ENCODE measurements at regions not wholly inside any gene's neighbourhood (a gene's known extent, or its start where the extent isn't known, plus 50 kb on each side); places are given as distances from the start of the nearest gene placed in this dataset.
"Not testable (repeated sequence)": the region's sequence is repeated elsewhere in the genome, so short reads cannot be mapped to it uniquely, and the experiment has no call there.

DNA sequence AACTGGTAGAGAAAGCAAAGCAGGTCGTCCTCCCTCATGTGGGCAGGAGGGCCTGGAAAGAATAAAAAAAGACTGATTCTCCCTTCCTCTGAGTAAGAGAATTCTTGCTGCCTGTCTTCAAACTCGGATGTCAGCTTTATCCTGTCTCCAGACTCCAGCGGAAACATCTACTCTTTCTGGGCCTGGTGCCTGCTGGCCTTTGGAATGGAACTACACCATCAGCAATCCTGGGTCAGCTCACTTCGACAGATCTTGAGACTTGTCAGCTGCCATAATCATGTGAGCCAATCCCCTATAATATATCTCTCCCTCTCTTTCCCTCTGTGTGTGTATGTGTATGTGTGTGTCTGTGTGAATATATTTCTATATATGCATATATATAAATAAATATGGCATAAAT lies 411.0 kb upstream of the DPP6 start:
- no peak for DNase-seq (ENCODE audit: low spot score)

DNA sequence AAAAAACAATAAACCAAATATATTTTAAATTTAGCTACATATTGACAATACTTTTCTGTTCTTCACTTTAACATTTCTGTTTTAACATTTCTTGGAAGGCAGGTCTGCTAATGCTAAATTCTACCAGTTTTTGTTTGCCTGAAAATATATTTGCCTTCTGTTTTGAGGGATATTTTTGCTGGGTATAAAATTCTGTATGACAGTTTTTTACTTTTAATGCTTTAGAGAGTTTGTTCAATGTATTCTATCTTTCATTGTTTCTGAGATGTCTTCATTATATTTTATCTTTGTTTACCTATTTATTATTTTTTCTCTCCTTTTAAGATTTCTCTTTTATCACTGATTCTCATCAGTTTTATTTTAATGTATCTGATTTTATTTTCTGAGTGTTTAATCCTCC lies 409.2 kb upstream of the DPP6 start:
- no peak for DNase-seq (ENCODE audit: low spot score)

GRCh38 chr7:153657182-153657800 lies 394.9 kb upstream of the DPP6 start:
- no peak for DNase-seq (ENCODE audit: low spot score)

DNA sequence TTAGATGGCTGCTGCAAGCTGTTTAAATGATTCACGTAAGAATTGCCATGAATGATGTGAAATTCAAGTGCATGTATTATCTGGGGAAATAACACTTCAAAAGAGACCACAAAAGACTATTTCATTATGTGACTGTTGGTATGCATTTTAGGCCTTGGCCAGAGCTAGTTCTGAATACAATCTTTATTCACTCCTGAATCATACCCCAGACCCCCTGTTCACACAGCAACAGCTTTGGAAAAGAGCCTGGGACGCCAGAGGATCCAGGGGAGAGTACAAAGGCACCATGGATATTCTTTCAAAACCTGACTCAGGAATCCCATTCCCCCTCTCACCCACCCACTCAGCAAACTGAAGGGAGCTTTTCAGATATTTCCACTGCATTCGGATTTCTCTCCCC lies 377.1 kb upstream of the DPP6 start:
- no peak for DNase-seq (ENCODE audit: low spot score)

GRCh38 chr7:153682628-153683027 lies 369.6 kb upstream of the DPP6 start:
- DNase-seq (ENCODE audit: low spot score): no peak

- no peak for DNase-seq (ENCODE audit: low spot score)
These were observed 356.0 kb upstream of the DPP6 start for GRCh38 chr7:153696242-153696641.

DNA sequence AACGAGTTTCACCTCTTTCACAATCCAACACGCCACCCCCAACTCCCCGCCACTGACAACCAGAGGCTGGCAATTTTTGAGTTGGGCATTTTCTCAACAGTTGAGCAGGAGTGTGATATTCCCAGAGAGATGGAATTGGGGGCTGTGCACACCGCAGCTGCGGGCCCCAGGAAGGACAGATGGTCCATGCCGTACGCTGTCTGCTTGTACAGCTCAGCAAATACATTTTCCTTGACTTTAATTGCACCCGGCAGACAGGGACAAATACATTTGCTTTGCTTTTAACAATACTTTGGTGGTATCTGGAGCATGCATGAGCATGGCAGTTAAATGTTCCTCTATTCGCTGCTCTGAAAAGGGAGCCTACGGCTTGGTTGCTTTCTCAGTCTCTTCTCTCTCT lies 354.2 kb upstream of the DPP6 start:
- no peak for DNase-seq (ENCODE audit: low spot score)

DNA sequence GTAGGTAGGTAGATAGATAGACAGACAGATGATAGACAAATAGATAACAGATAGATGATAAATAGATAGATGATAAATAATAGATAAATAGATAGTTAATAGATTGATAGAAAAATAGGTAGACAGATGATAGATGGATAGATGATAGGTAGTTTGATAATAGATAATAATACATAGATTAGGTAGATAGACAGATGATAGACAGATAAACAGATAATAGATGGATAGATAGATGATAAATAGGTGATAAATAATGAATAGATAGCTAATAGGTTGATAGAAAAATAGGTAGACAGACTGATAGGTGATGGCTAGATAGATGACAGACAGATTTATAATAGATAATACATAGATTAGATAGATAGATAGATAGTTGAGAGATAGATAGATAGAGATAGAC lies 350.5 kb upstream of the DPP6 start:
- DNase-seq (ENCODE audit: low spot score): no peak

DNA sequence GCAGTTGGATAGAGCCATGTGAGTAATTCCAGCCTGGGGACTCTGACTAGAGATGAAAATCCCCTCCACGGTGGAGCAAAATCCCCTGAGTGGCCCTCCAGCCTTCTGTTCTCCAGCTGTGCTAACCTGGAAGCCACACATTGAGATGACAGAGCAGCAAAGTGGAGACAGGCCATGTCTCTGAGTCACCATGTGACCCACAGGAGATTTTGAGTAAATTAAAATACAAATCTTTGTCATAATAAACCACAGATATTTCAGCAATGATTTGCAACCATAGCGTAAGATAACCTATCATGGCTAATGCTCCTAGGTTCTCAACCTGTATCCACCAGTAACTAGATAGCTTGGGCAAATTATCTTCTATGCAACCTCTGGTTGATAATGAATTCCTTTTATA lies 328.3 kb upstream of the DPP6 start:
- DNase-seq (ENCODE audit: low spot score): not testable (repeated sequence)

GRCh38 chr7:153731504-153731903 lies 320.7 kb upstream of the DPP6 start:
- DNase-seq (ENCODE audit: low spot score): not testable (repeated sequence)

DNA sequence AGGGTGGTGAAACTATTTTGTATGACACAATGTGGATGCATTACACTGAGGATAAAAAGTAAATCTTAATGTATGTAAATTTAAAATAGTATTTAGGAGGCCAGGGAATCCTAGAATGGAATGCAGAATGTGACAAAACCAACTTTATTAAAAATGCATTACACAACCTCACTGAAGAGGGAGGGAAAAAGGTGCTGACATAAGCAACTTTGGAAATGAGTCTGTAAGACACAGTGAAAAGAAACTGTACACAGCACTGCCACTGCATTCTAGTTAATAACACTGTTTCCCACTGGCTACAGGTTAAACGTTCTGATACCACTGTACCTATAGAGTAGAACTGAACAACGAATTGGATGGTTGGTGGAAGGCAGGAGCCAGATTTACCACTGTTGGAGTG lies 308.8 kb upstream of the DPP6 start:
- not testable (repeated sequence) for DNase-seq (ENCODE audit: low spot score)

DNA sequence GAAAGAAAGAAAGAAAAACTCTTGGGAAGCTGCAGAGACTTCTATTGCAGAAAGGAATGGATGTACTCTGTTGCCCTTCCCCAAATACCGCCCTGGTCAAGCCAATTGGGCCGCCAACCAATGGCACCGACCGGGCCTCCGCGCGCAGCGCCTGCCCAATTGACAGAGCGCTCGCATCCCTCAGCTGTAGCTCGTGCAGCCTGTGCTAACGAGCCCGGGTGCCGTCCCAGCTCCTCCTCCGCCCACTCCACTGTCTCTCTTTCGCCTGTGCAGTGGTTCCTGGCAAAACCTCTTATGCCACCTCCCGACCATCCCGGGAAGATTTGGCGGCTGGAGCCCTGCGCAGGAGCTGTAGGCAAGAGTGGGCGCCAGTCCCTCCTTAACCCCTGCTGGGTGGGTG lies 304.2 kb upstream of the DPP6 start:
- not testable (repeated sequence) for DNase-seq (ENCODE audit: low spot score)

DNA sequence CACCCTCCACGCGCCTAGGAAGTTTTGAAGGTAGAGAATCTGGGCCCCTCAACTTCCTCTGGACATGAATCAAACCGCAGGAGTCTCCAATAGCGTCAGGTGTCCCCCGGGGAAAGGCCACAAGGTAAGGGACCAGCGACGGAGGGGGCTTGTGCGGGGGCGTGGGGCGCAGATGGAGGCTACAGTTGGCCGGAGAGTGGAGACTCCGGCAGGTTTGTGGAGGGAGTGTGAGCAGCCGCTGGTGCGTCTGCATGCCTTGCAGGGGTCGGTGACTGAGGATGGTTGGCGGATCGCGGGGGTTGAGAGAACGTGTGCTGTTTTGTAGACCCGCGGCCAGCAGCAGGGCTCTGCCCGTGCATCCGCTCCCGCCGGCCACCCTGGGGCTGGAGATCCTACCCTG lies 303.3 kb upstream of the DPP6 start:
- not testable (repeated sequence) for DNase-seq (ENCODE audit: low spot score)

- not testable (repeated sequence) for DNase-seq (ENCODE audit: low spot score)
These were observed 286.3 kb upstream of the DPP6 start for GRCh38 chr7:153765869-153766268.

DNA sequence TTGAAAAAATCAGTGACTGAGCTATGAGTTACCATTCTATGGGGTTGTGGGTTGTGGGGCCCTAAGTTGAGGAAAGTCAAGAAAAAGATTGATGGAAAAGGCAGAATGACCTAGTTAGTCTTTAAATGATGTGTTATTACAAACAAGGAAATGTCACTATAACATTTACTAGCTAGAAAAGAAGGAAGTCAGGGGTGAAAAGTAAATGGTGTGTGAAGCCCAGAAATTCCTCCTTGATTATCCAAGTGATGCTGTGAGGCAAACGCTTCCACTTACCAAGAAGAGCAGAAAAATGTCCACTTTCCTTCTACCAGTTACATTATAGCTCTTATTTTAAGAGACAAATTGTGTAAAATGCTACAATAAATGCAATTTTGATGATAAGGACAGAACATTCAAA lies 285.3 kb upstream of the DPP6 start:
- not testable (repeated sequence) for DNase-seq (ENCODE audit: low spot score)

- DNase-seq (ENCODE audit: low spot score): no peak
These were observed 279.2 kb upstream of the DPP6 start for GRCh38 chr7:153772966-153773365.

DNA sequence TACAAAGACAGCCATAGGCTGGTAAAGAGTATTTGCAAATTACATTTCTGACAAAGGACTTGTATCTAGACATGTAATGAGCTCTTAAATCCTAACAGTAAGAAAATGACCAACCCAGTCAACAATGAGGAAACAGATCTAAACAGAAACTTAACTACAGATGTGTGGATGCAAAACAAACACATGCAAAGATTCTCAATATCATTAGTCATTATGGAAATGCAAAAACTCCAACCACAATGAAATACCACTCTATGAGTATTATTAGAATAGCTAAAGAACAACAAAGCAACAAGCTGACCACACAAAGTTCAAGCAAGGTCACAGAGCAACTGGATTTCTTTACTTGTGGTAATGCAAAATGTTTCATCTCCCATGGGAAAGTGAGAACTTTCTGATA lies 275.3 kb upstream of the DPP6 start:
- not testable (repeated sequence) for DNase-seq (ENCODE audit: low spot score)

GRCh38 chr7:153797363-153797762 lies 254.8 kb upstream of the DPP6 start:
- not testable (repeated sequence) for DNase-seq (ENCODE audit: low spot score)

DNA sequence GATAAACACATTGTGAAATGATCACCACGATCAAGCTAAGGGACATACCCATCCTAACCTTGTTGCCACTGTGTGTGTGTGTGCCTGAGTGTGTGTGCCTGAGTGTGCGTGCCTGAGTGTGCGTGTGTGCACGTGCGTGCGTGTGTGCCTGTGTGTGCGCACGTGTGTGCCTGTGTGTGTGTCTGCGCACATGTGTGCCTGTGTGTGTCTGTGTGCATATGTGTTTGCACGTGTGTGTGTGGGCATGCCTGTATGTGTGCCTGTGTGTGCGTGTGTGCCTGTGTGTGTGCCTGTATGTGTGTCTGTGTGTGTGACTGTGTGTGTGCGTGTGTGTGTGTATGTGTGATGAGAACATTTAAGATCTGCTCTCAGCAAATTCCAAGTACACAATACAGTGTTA lies 244.1 kb upstream of the DPP6 start:
- no peak for DNase-seq (ENCODE audit: low spot score)

DNA sequence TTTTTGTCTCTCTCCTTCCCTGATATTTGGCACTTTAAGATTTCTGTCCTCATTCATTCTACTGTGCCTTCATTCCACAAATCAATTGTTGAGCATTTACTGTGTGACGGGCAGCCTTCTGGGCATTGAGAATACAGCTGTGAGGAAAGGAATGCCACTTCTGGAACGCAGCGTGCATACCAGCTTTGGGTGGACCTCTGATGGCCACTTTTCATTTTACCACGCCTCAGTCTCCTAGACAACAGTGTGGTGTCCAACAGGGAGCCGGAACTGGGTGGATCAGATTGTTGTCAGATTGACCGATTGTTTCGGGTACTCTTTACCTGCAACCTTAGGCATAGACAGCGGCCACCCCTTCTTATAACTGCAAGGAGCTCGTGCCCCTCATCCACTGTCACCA lies 222.7 kb upstream of the DPP6 start:
- DNase-seq (ENCODE audit: low spot score): no peak

- no peak for DNase-seq (ENCODE audit: low spot score)
These were observed 220.0 kb upstream of the DPP6 start for GRCh38 chr7:153832160-153832559.

- DNase-seq (ENCODE audit: low spot score): no peak
These were observed 217.1 kb upstream of the DPP6 start for GRCh38 chr7:153835103-153835502.

DNA sequence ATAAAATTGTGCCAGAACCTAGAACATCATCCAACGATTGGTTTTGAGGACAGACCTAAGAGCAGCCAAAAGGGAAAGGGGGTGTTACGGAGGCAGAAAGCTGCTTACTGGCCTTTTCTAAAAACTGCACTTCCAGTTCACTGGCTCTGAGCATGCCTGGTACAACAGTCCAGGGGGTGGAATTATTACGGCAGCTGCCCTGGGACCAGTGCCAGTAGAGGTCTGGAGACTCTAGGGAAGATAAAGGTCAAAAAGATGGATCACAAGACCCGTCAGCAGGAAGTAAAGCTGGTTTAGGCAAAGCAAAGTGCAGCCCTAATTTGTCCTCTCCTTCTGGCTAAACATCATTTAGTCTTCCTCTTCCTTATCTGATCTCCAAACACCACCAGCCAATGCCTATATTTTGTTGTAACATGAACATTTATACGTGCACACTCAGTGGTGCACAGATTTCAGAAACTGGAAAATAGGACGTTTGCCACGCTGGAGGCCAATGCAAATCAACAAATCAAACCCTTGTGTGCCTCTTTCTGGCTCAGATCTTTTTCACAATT lies 216.4 kb upstream of the DPP6 start:
- no peak for DNase-seq (ENCODE audit: low spot score)

DNA sequence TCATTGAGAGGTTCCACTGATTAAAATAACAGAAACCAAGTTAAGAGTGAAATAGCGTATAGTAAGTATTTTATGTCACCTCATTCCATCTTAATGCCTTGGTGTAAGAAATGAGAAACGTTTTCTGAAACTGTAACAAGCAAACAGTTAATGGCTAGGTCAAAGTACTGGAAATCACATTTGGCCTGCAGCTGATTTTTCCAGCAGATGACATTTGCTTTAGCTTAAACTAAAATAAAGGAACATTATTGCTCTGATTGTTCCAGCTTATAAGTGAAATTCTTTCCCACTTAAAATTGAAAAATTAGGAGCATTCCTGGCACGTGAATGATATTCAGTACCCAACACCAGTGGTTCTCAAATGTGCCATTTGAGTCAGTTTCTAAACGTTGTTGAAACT lies 213.6 kb upstream of the DPP6 start:
- no peak for DNase-seq (ENCODE audit: low spot score)

Measured in GM03348 (cell line).